RKO (cell line): ENCODE measurements at regions not wholly inside any gene's neighbourhood (a gene's known extent, or its start where the extent isn't known, plus 50 kb on each side); places are given as distances from the start of the nearest gene placed in this dataset.

ENCODE experiments used
- DNase-seq: peaks from one replicate; pipeline ENCODE4 v3.0.0-alpha.2; 2016; ENCODE audit warnings: low spot score

DNA sequence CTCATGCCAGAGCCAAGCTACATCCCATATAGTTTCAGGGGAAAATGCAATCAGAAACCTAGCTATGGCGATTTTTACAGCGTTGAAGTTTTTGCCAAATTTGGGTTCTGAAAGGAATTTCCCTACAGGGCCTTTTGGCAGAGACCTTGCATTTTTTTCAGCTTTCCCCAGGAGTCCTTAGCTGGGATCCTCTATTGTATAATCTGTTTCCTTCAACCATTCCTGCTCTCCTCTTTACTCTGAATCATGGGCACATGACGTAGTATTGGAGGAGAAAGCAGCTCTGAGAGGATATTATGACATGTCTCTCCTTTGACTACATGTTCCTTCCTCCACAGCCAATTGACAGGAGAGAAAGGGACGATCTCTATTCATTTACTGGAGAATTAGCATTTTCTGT lies 118.5 kb upstream of the ERCC6L2 start:
- no peak for DNase-seq

DNA sequence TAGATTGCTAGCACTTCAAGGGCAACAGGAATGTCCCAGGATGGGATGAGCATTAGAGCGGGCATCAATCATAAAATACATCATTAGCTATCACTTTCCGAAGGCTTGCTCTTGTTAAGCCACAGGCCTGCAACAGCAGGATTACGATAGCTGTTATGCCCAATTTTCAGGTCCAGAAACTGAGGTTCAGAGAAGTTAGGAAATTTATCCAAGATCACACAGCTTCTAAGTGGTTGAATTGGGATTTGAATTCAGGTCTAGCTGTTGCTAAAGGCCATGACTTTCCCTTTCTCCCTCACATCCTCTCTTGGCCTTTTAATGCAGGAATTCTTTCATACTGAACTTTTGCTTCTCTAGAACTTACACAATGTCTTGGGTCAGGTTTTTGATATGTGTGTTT lies 119.4 kb upstream of the ERCC6L2 start:
- no peak for DNase-seq

DNA sequence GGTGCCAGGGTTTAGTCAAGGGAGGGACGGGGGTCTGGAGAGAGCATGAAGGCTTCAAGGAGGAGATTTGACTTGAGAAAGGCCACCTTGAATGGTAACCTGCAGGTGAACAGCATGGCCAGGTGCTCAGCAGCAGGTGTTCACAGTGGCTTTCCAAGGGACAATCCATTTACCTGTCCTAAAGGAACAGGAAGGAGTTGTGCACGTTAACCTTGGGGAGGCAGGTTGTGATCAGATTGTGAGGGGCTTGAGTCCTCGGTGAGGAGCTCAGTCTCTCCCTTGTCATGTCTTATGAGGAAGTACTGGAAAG lies 120.1 kb upstream of the ERCC6L2 start:
- DNase-seq, result no peak

GRCh38 chr9:95754533-95755420 lies 120.7 kb upstream of the ERCC6L2 start:
- DNase-seq, result no peak

DNA sequence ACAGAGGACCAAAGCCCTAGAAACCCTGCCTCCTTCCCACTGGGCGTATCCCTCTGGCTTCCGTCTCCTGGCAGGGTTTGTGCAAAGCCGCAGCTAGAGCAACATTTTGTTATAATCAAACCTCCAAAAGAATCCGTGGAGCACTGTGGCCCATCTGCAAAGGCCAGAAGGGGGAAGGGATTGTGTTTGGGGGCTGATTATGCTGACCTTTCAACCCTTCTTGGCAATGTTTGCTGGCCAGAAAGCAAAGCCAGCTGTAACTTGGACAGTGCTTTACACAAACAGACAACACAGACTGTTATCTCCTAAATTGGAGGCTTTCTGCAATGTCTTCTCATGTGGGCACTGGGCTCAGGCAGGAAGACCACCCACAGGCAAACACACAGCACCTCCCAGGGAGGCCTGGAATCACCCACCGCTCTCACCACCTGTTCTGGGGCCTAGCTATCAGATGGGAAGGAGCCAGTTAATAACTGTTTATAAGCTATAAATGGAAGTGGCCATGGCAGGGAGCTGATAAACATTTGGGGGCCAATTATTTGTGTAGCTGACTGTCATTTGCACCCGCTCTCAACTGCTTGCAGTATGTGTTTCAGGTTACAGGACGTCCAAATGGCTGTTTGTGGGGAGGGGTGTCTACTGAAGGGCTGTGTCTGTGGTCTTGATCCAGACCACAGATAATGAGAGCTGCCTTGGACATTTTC lies 121.6 kb upstream of the ERCC6L2 start:
- no peak for DNase-seq

GRCh38 chr9:95752129-95752731 lies 123.3 kb upstream of the ERCC6L2 start:
- no peak for DNase-seq

GRCh38 chr9:95751520-95751790 lies 124.0 kb upstream of the ERCC6L2 start:
- no peak for DNase-seq

- DNase-seq, result no peak
Observed at GRCh38 chr9:95750725-95751519, 124.6 kb upstream of the ERCC6L2 start.

- no peak for DNase-seq
Observed at GRCh38 chr9:95749493-95749892, 126.0 kb upstream of the ERCC6L2 start.

DNA sequence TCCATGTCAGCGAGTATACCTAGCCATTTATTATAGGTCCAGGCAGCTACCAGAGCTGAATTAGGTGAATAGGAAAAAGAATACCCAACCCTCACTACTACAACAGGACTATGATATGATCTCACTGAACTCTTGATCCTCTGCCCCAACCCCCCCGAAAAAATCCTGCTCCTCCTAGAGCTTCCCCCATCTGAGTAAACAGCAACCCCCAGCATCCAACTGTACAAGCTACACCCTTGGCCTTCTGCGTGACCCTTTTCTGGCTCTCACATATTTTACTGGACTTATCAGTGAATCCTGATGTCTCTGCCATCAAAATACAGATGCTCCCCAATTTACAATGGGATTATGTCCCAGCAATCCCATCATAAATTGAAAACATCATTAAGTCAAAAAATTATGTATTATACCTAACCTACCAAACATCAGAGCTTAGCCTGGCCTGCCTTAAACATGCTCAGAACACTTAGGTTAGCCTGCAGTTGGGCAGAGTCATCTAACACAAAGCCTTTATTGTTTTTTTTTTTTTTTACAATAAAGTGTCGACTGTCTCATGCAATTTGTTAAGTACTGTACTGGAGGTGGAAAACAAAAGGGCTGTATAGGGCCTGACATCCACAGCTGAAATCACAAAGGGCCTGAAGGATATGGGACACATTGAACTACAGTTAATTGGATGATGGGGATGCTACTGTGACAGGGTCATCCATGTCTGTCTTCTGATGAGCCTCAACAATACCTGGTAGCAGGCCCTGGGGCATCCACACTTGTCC lies 128.9 kb upstream of the ERCC6L2 start:
- DNase-seq, result no peak

DNA sequence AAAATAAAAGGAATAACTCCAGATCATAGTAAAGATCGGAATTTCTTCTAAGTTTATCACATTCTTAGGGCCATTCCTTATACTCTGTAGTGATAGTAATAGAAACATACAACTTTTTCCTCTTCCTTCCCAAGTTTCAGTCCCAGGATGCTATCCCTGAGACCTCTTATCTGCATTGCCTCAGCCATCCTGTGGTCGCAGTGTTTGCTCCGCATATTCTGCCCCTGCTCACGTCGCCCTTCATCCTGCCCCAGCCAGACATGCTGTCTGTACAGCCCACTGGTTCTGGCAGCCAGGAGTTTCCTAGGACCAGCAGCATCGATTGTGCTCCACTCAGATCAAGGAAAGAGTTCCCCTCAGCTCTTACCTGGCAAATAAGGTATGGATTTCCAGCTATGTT lies 132.7 kb upstream of the ERCC6L2 start:
- DNase-seq, result no peak

- DNase-seq, result no peak
Observed at GRCh38 chr9:95741631-95742030, 133.9 kb upstream of the ERCC6L2 start.

DNA sequence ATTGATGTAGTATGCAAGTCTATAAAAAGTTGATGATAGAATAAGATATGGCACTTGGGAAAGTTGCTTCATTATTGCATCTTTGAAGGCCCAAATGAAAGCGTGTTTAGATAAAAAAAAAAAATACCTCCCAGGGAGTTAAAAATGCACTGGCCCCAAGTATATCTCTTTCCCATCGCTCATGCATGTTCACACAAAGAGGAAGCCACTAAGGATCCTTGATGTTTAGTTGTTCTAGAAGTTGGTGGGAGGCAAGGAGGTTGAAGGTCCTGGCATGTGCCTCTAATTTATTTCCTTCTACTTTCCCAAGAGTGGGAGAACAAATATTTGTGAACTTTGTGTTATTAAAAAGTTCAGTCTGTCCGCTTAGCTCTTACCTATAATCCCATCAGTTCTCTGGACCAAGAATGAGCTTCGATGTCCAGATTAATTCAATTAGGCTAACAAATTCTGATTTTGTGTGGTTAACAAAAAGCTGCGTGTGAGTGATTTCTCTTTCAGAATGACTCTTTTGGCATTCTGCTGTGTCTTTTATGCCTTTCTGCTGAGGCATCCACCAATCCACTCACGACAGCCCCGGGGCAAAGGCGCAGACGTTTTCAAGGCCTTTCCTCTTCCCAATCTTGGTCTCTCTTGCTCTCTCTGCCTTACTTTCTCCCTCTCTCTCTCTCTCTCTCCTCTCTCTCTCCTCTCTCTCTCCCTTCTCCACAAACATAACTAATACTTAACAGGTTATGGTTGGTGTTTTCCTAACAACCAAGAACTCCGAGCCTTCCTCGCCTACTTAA lies 135.1 kb upstream of the ERCC6L2 start:
- no peak for DNase-seq

GRCh38 chr9:95738438-95738837 lies 137.1 kb upstream of the ERCC6L2 start:
- DNase-seq, result no peak

- no peak for DNase-seq
Observed at GRCh38 chr9:95736891-95737522, 138.5 kb upstream of the ERCC6L2 start.

DNA sequence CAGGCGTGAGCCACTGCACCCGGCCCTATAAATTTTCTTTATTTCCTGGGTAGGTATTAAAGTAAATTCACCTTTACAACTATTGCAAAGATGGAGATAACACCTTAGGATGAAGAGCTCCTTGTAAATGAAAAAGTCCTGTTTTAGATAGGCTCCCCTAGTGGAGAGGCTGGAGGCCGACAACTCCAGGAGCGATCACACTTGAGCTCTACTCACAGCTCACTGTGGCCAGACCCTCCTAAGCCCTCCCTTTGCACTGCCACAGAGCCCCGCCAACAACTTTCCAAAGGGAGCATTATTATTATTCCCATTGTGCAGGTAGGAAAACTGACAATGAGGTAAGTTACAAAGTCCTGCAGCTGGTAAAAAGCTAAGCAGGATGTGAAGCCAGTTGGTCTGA lies 139.1 kb upstream of the ERCC6L2 start:
- peak; percentile 46 for DNase-seq

- DNase-seq, result no peak
Observed at GRCh38 chr9:95735701-95736100, 139.8 kb upstream of the ERCC6L2 start.

GRCh38 chr9:95733741-95734666 lies 141.5 kb upstream of the ERCC6L2 start:
- no peak for DNase-seq
